CD4-positive, alpha-beta T cell (primary cell): ENCODE measurements at regions not wholly inside any gene's neighbourhood (a gene's known extent, or its start where the extent isn't known, plus 50 kb on each side); places are given as distances from the start of the nearest gene placed in this dataset.

ENCODE experiments used
- ATAC-seq: fragments of 200-7000 bp; cut with Tn5 transposase; one replicate; pipeline ENCODE4 v1.10.0; 2022; ENCODE audit warnings: mild to moderate bottlenecking; ENCODE audit not compliant: poor library complexity
- CTCF ChIA-PET: fragments of 350-600 bp; sonication (Branson Sonifier 250); formaldehyde crosslinking; loops from one replicate; lab custom pipeline; 2021; ENCODE audit warnings: antibody characterized with exemption, inconsistent platforms; lab: Charles Lee
- POLR2A ChIA-PET: fragments of 350-600 bp; sonication (Branson Sonifier 250); formaldehyde crosslinking; loops from one replicate; lab custom pipeline; 2021; ENCODE audit warnings: antibody characterized with exemption, inconsistent platforms; lab: Charles Lee
- DNase-seq, 14 experiments: peaks; one replicate each; pipeline ENCODE4 v3.0.0-alpha.2; 2013 to 2020; ENCODE audit warnings: mixed read lengths in 2 of 14
- H3K27ac ChIP-seq, 2 donors: one replicate each; pipeline versions ENCODE4 v1.5.1 to v1.7.0; 2013; ENCODE audit warnings: low read length in 2 of 2, low read depth in 1 of 2, mild to moderate bottlenecking in 1 of 2
- H3K27me3 ChIP-seq, 2 experiments: 1 replicate in 1 of 2; 2 replicates in 1 of 2; pipeline versions ENCODE4 v1.6.1 to v1.7.0; 2013; ENCODE audit warnings: low read length in 2 of 2, control low read depth in 1 of 2, mild to moderate bottlenecking in 1 of 2, moderate library complexity in 1 of 2; ENCODE audit not compliant: insufficient read depth in 2 of 2, control insufficient read depth in 1 of 2
- H3K36me3 ChIP-seq: one replicate; pipeline ENCODE4 v1.6.1; 2013; ENCODE audit warnings: low read length, control low read depth; ENCODE audit not compliant: insufficient read depth
- H3K4me1 ChIP-seq: one replicate; pipeline ENCODE4 v1.6.1; 2013; ENCODE audit warnings: low read length, control low read depth; ENCODE audit not compliant: insufficient read depth
- H3K4me3 ChIP-seq: one replicate; pipeline ENCODE4 v1.5.1; 2013; ENCODE audit warnings: mild to moderate bottlenecking, low read length, moderate library complexity
- H3K9me3 ChIP-seq, 2 experiments: 1 replicate in 1 of 2; 2 replicates in 1 of 2; pipeline versions ENCODE4 v1.6.1 to v1.7.0; 2013; ENCODE audit warnings: low read length in 2 of 2, mild to moderate bottlenecking in 2 of 2, control low read depth in 1 of 2, moderate library complexity in 1 of 2; ENCODE audit not compliant: control insufficient read depth in 1 of 2, insufficient read depth in 1 of 2
- H3K27ac Mint-ChIP-seq: one replicate; pipeline ENCODE4 v1.8.0; 2020; ENCODE audit warnings: mixed read lengths
- H3K27me3 Mint-ChIP-seq: one replicate; pipeline ENCODE4 v1.8.0; 2021; ENCODE audit warnings: mixed read lengths
- H3K36me3 Mint-ChIP-seq: one replicate; pipeline ENCODE4 v1.8.0; 2021; ENCODE audit warnings: low read depth, mixed read lengths
- H3K4me1 Mint-ChIP-seq: one replicate; pipeline ENCODE4 v1.8.0; 2021; ENCODE audit warnings: low read depth, mixed read lengths
- H3K4me3 Mint-ChIP-seq: one replicate; pipeline ENCODE4 v1.8.0; 2020; ENCODE audit warnings: mild to moderate bottlenecking, mixed read lengths
- H3K9me3 Mint-ChIP-seq: one replicate; pipeline ENCODE4 v1.8.0; 2020; ENCODE audit warnings: mixed read lengths
- CTCF ChIP-seq: fragments of 200-600 bp; IDR thresholded peaks from one replicate; pipeline ENCODE4 v1.8.0; 2022; ENCODE audit warnings: antibody characterized with exemption, mild to moderate bottlenecking
- intact Hi-C, 2 experiments: fragments of 100-400 bp; cut with DNase I in 1 of 2; cut with micrococcal nuclease in 1 of 2; formaldehyde crosslinking; loops; one replicate each; pipeline versions ENCODE4 v1.15.1 to v1.9.0; 2023 to 2025; cut with DNase I, micrococcal nuclease

GRCh38 chr4:93957186-93957585 is 128.6 kb downstream of the ATOH1 start:
- TF ChIP-seq CTCF = no peak
- ATAC-seq = no peak
- POLR2A ChIA-PET = no interaction called here

GRCh38 chr4:93960450-93960849 is 131.9 kb downstream of the ATOH1 start:
- no peaks in the 10 kb centered on the region for H3K4me1 ChIP-seq
- no peaks in the 10 kb centered on the region for H3K27me3 ChIP-seq
- intact Hi-C loops = no loop called here
- H3K27ac ChIP-seq = no peak overlapping the region
- CTCF ChIA-PET = no interaction called here
- Mint-ChIP-seq H3K9me3 (peaks cover 7% of the 10 kb centered on the region), H3K36me3 (no peaks in the 10 kb centered on the region), H3K27me3 (no peaks in the 10 kb centered on the region), H3K4me3 (no peak overlapping the region), H3K27ac (no peak overlapping the region), H3K4me1 (no peaks in the 10 kb centered on the region)
- H3K4me3 ChIP-seq = no peak overlapping the region
- no peaks in the 10 kb centered on the region for H3K36me3 ChIP-seq
- ATAC-seq (no peak), DNase-seq (no peak)
- POLR2A ChIA-PET = no interaction called here
- no peak for TF ChIP-seq CTCF
- no peaks in the 10 kb centered on the region for H3K9me3 ChIP-seq

More at GRCh38 chr4:93957186-93957585, 128.6 kb downstream of the ATOH1 start:
- Histone ChIP-seq H3K4me1 (no peaks in the 10 kb centered on the region), H3K27me3 (no peaks in the 10 kb centered on the region), H3K4me3 (no peak overlapping the region), H3K36me3 (no peaks in the 10 kb centered on the region), H3K9me3 (peaks cover 0 to 3% of the 10 kb centered on the region in 2 experiments), H3K27ac (no peak overlapping the region)
- Mint-ChIP-seq H3K27me3 (no peaks in the 10 kb centered on the region), H3K27ac (no peak overlapping the region), H3K4me1 (no peaks in the 10 kb centered on the region), H3K9me3 (peaks cover 7% of the 10 kb centered on the region), H3K36me3 (no peaks in the 10 kb centered on the region), H3K4me3 (no peak overlapping the region)
- DNase-seq = no peak
- intact Hi-C loops = no loop called here
- CTCF ChIA-PET = no interaction called here

GRCh38 chr4:93960916-93961315 is 132.4 kb downstream of the ATOH1 start:
- intact Hi-C loops = no loop called here
- DNase-seq = no peak
- ChIA-PET POLR2A (no interaction called here), CTCF (no interaction called here)
- Histone ChIP-seq H3K4me3 (no peak overlapping the region), H3K9me3 (no peaks in the 10 kb centered on the region), H3K27me3 (no peaks in the 10 kb centered on the region), H3K4me1 (no peaks in the 10 kb centered on the region), H3K27ac (no peak overlapping the region), H3K36me3 (no peaks in the 10 kb centered on the region)
- no peaks in the 10 kb centered on the region for H3K36me3 Mint-ChIP-seq
- ATAC-seq = no peak
- no peaks in the 10 kb centered on the region for H3K27me3 Mint-ChIP-seq
- H3K4me1 Mint-ChIP-seq = no peaks in the 10 kb centered on the region
- H3K9me3 Mint-ChIP-seq = peaks cover 7% of the 10 kb centered on the region
- no peak overlapping the region for H3K27ac Mint-ChIP-seq
- no peak for TF ChIP-seq CTCF
- H3K4me3 Mint-ChIP-seq = no peak overlapping the region
